Gastroesophageal sphincter (tissue), 3 donors: ENCODE measurements at regions not wholly inside any gene's neighbourhood (a gene's known extent, or its start where the extent isn't known, plus 50 kb on each side); places are given as distances from the start of the nearest gene placed in this dataset.

Experiments used
- CTCF ChIP-seq, 4 experiments: fragments of 200-600 bp in 2 of 4; fragments of 450-650 bp in 2 of 4; sonication (generic) in 1 of 4; IDR thresholded peaks; one replicate each; pipeline ENCODE4 v1.5.1; 2017 to 2019; ENCODE audit warnings: antibody characterized with exemption in 4 of 4, mild to moderate bottlenecking in 2 of 4, moderate library complexity in 2 of 4
- POLR2A ChIP-seq, 2 donors: fragments of 450-650 bp; IDR thresholded peaks; one replicate each; pipeline ENCODE4 v1.6.1; 2017; ENCODE audit warnings: antibody characterized with exemption in 2 of 2, mild to moderate bottlenecking in 2 of 2, moderate library complexity in 1 of 2
- POLR2AphosphoS5 ChIP-seq: sonication (generic); formaldehyde crosslinking; IDR thresholded peaks from one replicate; pipeline ENCODE4 v1.6.1; 2017; ENCODE audit warnings: antibody characterized with exemption

DNA sequence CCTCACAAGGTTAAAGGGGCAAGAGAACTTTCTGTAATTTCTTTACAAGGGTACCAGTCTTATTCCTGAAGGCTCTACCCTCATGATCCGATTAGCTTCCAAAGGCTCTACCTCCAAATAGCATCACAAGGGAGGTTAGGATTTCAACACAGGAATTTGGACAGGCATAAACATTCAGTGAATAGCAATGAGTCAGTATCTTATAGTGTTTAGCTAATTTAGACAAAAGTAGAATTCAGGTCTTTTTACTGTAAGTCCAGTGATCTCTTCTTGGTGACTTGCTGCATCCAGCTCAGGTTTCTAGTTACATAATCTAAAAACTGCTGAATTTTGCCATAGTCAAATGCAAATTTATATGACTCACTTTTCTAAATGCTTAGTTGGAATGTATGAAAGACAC is 1995.6 kb upstream of the RAG2 start:
- TF ChIP-seq POLR2AphosphoS5: no peak
- no peak for TF ChIP-seq POLR2A (IDR thresholded peaks at IDR 0.05)
- TF ChIP-seq CTCF (IDR thresholded peaks at IDR 0.05): no peak
